ENCODE measurements at regions not wholly inside any gene's neighbourhood (a gene's known extent, or its start where the extent isn't known, plus 50 kb on each side); places are given as distances from the start of the nearest gene placed in this dataset.

DNA sequence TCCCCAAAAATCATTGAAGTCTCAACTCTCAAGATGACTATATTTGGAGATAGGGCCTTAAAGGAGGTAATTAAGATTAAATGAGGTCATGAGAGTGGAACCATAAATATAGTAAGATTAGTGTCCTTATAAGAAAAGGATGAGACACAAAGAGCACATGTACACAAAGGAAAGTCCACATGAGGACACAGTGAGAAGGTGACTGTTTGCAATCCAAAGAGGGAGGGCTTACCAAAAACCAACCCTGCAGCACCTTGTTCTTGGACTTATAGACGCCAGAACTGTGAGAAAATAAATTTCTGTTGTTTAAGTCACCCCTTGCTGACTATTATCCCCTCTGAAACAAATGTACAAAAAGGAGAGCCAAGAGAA lies 150.4 kb upstream of the SMLR1 start:
- H3K27me3 ChIP-seq (ENCODE audit: low read depth, low read length) = no peaks in the 10 kb centered on the region
- TF ChIP-seq EZH2phosphoT487 (IDR thresholded peaks at IDR 0.05; ENCODE audit: low read depth) = no peak
- TF ChIP-seq, protein P1, sequence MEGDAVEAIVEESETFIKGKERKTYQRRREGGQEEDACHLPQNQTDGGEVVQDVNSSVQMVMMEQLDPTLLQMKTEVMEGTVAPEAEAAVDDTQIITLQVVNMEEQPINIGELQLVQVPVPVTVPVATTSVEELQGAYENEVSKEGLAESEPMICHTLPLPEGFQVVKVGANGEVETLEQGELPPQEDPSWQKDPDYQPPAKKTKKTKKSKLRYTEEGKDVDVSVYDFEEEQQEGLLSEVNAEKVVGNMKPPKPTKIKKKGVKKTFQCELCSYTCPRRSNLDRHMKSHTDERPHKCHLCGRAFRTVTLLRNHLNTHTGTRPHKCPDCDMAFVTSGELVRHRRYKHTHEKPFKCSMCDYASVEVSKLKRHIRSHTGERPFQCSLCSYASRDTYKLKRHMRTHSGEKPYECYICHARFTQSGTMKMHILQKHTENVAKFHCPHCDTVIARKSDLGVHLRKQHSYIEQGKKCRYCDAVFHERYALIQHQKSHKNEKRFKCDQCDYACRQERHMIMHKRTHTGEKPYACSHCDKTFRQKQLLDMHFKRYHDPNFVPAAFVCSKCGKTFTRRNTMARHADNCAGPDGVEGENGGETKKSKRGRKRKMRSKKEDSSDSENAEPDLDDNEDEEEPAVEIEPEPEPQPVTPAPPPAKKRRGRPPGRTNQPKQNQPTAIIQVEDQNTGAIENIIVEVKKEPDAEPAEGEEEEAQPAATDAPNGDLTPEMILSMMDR (IDR thresholded peaks at IDR 0.05; ENCODE audit: low read depth, low read length) = no peak
- H3K27ac ChIP-seq (ENCODE audit: low read length) = no peak overlapping the region
- H3K4me1 ChIP-seq (ENCODE audit: low read length) = no peaks in the 10 kb centered on the region
- no peak overlapping the region for H3K9ac ChIP-seq (ENCODE audit: low read length)
- no peak overlapping the region for H3K4me2 ChIP-seq (ENCODE audit: low read length)
- no peaks in the 10 kb centered on the region for H3K9me3 ChIP-seq (ENCODE audit: insufficient read depth, low read length)
- H4K20me1 ChIP-seq (ENCODE audit: insufficient read depth, low read length) = no peaks in the 10 kb centered on the region
- no peak overlapping the region for H3K4me3 ChIP-seq (ENCODE audit: low read length)
- no peak overlapping the region for H2AFZ ChIP-seq (ENCODE audit: low read depth, low read length)
- no peaks in the 10 kb centered on the region for H3K36me3 ChIP-seq (replicated peaks; ENCODE audit: low read depth, low read length)
- no peaks in the 10 kb centered on the region for H3K79me2 ChIP-seq (ENCODE audit: low read length)

DNA sequence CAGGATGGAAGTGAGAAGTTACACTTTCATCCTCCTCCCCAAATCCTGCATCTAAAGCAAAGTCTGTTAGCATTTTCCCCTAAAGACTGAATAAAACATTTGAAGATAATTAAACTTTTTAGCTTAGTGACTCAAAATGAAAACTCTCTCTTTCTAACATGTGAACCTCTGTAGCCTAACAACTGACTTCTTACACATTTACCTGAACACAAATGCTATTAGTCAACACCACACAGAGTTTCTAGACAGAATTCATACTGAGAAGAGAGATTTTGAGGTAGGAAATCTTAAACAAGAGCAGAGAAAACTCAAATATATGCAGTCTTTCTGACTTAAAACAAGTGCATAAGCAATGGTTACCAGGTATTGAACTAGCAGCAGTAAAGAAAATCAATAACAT lies 149.9 kb upstream of the SMLR1 start:
- no peaks in the 10 kb centered on the region for H3K4me1 ChIP-seq (ENCODE audit: low read length)
- TF ChIP-seq EZH2phosphoT487 (IDR thresholded peaks at IDR 0.05; ENCODE audit: low read depth) = no peak
- TF ChIP-seq, protein P1 (IDR thresholded peaks at IDR 0.05; ENCODE audit: low read depth, low read length) = no peak
- no peak overlapping the region for H3K4me3 ChIP-seq (ENCODE audit: low read length)
- no peak overlapping the region for H3K4me2 ChIP-seq (ENCODE audit: low read length)
- no peaks in the 10 kb centered on the region for H3K36me3 ChIP-seq (replicated peaks; ENCODE audit: low read depth, low read length)
- H4K20me1 ChIP-seq (ENCODE audit: insufficient read depth, low read length) = no peaks in the 10 kb centered on the region
- no peak overlapping the region for H3K27ac ChIP-seq (ENCODE audit: low read length)
- no peaks in the 10 kb centered on the region for H3K9me3 ChIP-seq (ENCODE audit: insufficient read depth, low read length)
- H3K27me3 ChIP-seq (ENCODE audit: low read depth, low read length) = no peaks in the 10 kb centered on the region
- H3K9ac ChIP-seq (ENCODE audit: low read length) = no peak overlapping the region
- H2AFZ ChIP-seq (ENCODE audit: low read depth, low read length) = no peak overlapping the region
- H3K79me2 ChIP-seq (ENCODE audit: low read length) = no peaks in the 10 kb centered on the region

DNA sequence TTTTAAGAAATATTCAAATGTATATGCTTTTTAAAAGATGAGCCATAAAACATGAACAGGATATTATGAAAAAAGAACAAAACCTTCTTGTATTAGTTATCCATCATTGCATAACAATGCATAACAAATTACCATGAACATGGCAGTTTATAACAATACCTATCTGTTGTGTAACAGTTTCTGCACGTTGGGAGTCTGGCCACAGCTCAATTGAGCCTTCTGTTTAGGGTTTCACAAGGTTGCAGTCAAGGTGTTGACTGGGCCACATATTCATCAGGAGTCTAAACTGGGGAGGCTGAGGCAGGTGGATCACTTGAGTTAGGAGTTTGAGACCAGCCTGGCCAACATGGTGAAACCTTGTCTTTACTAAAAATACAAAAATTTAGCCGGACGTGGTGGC lies 149.4 kb upstream of the SMLR1 start:
- Histone ChIP-seq H3K79me2 (ENCODE audit: low read length) (no peaks in the 10 kb centered on the region), H3K27me3 (ENCODE audit: low read depth, low read length) (no peaks in the 10 kb centered on the region), H3K4me3 (ENCODE audit: low read length) (no peak overlapping the region), H3K27ac (ENCODE audit: low read length) (no peak overlapping the region), H3K4me2 (ENCODE audit: low read length) (no peak overlapping the region), H3K4me1 (ENCODE audit: low read length) (no peaks in the 10 kb centered on the region), H3K36me3 (replicated peaks; ENCODE audit: low read depth, low read length) (no peaks in the 10 kb centered on the region), H3K9me3 (ENCODE audit: insufficient read depth, low read length) (no peaks in the 10 kb centered on the region), H2AFZ (ENCODE audit: low read depth, low read length) (no peak overlapping the region), H3K9ac (ENCODE audit: low read length) (no peak overlapping the region), H4K20me1 (ENCODE audit: insufficient read depth, low read length) (no peaks in the 10 kb centered on the region)
- no peak for TF ChIP-seq EZH2phosphoT487 (IDR thresholded peaks at IDR 0.05; ENCODE audit: low read depth)
- TF ChIP-seq, protein P1 (IDR thresholded peaks at IDR 0.05; ENCODE audit: low read depth, low read length) = no peak

DNA sequence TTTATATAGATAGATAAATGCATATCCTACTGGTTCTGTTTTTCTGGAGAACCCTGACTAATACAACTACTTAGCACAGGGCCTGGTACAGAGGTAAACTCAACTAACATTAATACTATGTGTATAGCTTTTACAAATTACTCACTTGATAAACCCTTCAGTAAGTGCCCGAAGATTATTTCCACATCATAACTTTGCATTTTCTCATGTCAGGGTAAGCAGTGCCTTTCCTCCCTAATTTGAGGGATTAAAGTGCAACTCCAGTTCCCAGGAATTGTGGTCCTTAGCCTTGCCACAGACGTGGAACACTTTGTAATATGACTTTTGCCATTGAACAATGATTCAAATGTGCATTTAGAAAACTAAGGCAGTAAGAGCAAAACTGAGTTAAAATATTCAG lies 147.5 kb upstream of the SMLR1 start:
- TF ChIP-seq EZH2phosphoT487 (IDR thresholded peaks at IDR 0.05; ENCODE audit: low read depth) = no peak
- TF ChIP-seq, protein P1 (IDR thresholded peaks at IDR 0.05; ENCODE audit: low read depth, low read length) = no peak
- no peak overlapping the region for H3K4me2 ChIP-seq (ENCODE audit: low read length)
- H2AFZ ChIP-seq (ENCODE audit: low read depth, low read length) = no peak overlapping the region

More for the DNA sequence above, 147.5 kb upstream of the SMLR1 start:
- Histone ChIP-seq H3K36me3 (replicated peaks; ENCODE audit: low read depth, low read length) (no peaks in the 10 kb centered on the region), H3K27ac (ENCODE audit: low read length) (no peak overlapping the region), H3K9me3 (ENCODE audit: insufficient read depth, low read length) (no peaks in the 10 kb centered on the region), H3K27me3 (ENCODE audit: low read depth, low read length) (no peaks in the 10 kb centered on the region), H3K4me3 (ENCODE audit: low read length) (no peak overlapping the region), H3K79me2 (ENCODE audit: low read length) (no peaks in the 10 kb centered on the region), H3K4me1 (ENCODE audit: low read length) (no peaks in the 10 kb centered on the region), H3K9ac (ENCODE audit: low read length) (no peak overlapping the region), H4K20me1 (ENCODE audit: insufficient read depth, low read length) (no peaks in the 10 kb centered on the region)

Measured in OCI-LY3 (cell line).